A549 (cell line): ENCODE measurements at regions not wholly inside any gene's neighbourhood (a gene's known extent, or its start where the extent isn't known, plus 50 kb on each side); places are given as distances from the start of the nearest gene placed in this dataset.

Source experiments
- BHLHE40 ChIP-seq: IDR thresholded peaks from 2 replicates; pipeline ENCODE4 v1.6.1; 2012; ENCODE audit warnings: low read depth, low read length, inconsistent platforms
- CTCF ChIP-seq: fragments of >200 bp; sonication (Bioruptor Twin); formaldehyde crosslinking; IDR thresholded peaks from 3 replicates; pipeline ENCODE4 v1.5.1; 2016
- EP300 ChIP-seq, 2 experiments: fragments of >200 bp; sonication (Bioruptor Twin); formaldehyde crosslinking; IDR thresholded peaks; 2 replicates in 1 of 2; 3 replicates in 1 of 2; pipeline ENCODE4 v1.6.1; 2016 to 2017
- MAX ChIP-seq: IDR thresholded peaks from 2 replicates; pipeline ENCODE4 v1.6.1; 2012
- MYC ChIP-seq: IDR thresholded peaks from 2 replicates; pipeline ENCODE4 v1.6.1; 2012; ENCODE audit warnings: mild to moderate bottlenecking, inconsistent platforms, low read length, improper control_type of control experiment, borderline replicate concordance
- POLR2A ChIP-seq: IDR thresholded peaks from 2 replicates; pipeline ENCODE4 v1.6.1; 2012; ENCODE audit warnings: mild to moderate bottlenecking, low read length
- RAD21 ChIP-seq, 2 experiments: fragments of >200 bp in 1 of 2; sonication (Bioruptor Twin) in 1 of 2; formaldehyde crosslinking in 1 of 2; IDR thresholded peaks in 1 of 2; conservative IDR thresholded peaks in 1 of 2; 2 replicates in 1 of 2; 3 replicates in 1 of 2; pipeline ENCODE4 v1.6.1; 2012 to 2018; ENCODE audit warnings: inconsistent platforms in 1 of 2
- TF ChIP-seq, protein P1 (sequence below): fragments of 200-600 bp; sonication (generic); IDR thresholded peaks from 2 replicates; pipeline ENCODE4 v1.6.1; 2016; ENCODE audit warnings: antibody characterized with exemption, mild to moderate bottlenecking, moderate library complexity

DNA sequence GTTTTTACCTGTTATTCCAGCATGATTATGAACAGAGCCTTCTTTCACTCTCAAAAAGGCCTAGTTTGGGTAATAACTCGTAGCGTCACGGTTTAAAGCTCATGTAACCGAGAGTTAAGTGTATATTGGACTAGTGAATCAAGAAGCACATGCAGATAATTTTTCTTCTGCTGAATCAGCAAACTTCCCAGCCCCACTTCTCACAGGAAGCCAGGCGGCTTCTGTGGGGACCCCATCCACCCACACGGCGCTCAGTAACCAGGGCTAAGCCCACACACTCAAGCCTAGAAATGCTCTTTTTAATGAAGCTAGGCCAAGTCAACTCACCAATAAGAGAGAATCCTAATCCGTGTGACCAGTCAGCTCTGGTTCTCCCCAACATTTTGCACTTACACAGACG, 191.2 kb upstream of the MGMT start:
- no peak for TF ChIP-seq BHLHE40
- no peak for TF ChIP-seq RAD21 (conservative IDR thresholded peaks at IDR 0.05 in 1 of 2, IDR thresholded peaks at IDR 0.05 in 1 of 2)
- no peak for TF ChIP-seq CTCF
- TF ChIP-seq MYC = no peak
- TF ChIP-seq, protein P1, sequence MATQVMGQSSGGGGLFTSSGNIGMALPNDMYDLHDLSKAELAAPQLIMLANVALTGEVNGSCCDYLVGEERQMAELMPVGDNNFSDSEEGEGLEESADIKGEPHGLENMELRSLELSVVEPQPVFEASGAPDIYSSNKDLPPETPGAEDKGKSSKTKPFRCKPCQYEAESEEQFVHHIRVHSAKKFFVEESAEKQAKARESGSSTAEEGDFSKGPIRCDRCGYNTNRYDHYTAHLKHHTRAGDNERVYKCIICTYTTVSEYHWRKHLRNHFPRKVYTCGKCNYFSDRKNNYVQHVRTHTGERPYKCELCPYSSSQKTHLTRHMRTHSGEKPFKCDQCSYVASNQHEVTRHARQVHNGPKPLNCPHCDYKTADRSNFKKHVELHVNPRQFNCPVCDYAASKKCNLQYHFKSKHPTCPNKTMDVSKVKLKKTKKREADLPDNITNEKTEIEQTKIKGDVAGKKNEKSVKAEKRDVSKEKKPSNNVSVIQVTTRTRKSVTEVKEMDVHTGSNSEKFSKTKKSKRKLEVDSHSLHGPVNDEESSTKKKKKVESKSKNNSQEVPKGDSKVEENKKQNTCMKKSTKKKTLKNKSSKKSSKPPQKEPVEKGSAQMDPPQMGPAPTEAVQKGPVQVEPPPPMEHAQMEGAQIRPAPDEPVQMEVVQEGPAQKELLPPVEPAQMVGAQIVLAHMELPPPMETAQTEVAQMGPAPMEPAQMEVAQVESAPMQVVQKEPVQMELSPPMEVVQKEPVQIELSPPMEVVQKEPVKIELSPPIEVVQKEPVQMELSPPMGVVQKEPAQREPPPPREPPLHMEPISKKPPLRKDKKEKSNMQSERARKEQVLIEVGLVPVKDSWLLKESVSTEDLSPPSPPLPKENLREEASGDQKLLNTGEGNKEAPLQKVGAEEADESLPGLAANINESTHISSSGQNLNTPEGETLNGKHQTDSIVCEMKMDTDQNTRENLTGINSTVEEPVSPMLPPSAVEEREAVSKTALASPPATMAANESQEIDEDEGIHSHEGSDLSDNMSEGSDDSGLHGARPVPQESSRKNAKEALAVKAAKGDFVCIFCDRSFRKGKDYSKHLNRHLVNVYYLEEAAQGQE = no peak
- no peak for TF ChIP-seq EP300 (IDR thresholded peaks at IDR 0.05)
- TF ChIP-seq POLR2A = no peak
- TF ChIP-seq MAX = no peak
